Breast epithelium (tissue), 4 donors: ENCODE measurements at regions not wholly inside any gene's neighbourhood (a gene's known extent, or its start where the extent isn't known, plus 50 kb on each side); places are given as distances from the start of the nearest gene placed in this dataset.
"Not testable (repeated sequence)": the region's sequence is repeated elsewhere in the genome, so short reads cannot be mapped to it uniquely, and the experiment has no call there.

Source experiments
- DNase-seq, 2 donors: peaks; one replicate each; pipeline ENCODE4 v3.0.0-alpha.2; 2019; ENCODE audit warnings: low spot score in 2 of 2
- H3K27ac ChIP-seq, 2 donors: fragments of 200-600 bp; sonication (generic) in 1 of 2; one replicate each; pipeline ENCODE4 v1.5.1; 2016 to 2019; ENCODE audit warnings: mild to moderate bottlenecking in 1 of 2
- H3K27me3 ChIP-seq, 2 donors: fragments of 200-600 bp; sonication (generic) in 1 of 2; one replicate each; pipeline versions ENCODE4 v1.5.1 to v1.6.0; 2017 to 2019; ENCODE audit warnings: control low read depth in 1 of 2, mild to moderate bottlenecking in 1 of 2
- H3K36me3 ChIP-seq: fragments of 200-600 bp; one replicate; pipeline ENCODE4 v1.5.1; 2019
- H3K4me1 ChIP-seq, 2 donors: fragments of 200-600 bp; sonication (generic); one replicate each; pipeline ENCODE4 v1.5.1; 2016 to 2019; ENCODE audit warnings: control low read depth in 1 of 2
- H3K4me3 ChIP-seq, 3 donors: fragments of 200-600 bp; sonication (generic); 1 replicate in 2 of 3; 2 replicates in 1 of 3; pipeline ENCODE4 v1.5.1; 2016 to 2019; ENCODE audit warnings: mild to moderate bottlenecking in 3 of 3, moderate library complexity in 2 of 3
- H3K9me3 ChIP-seq, 2 donors: fragments of 200-600 bp; sonication (generic) in 1 of 2; one replicate each; pipeline ENCODE4 v1.5.1; 2016 to 2019; ENCODE audit warnings: control low read depth in 1 of 2
- CTCF ChIP-seq, 3 donors: fragments of 450-650 bp; IDR thresholded peaks; one replicate each; pipeline ENCODE4 v1.5.1; 2016 to 2017; ENCODE audit warnings: antibody characterized with exemption in 3 of 3, mild to moderate bottlenecking in 3 of 3, moderate library complexity in 3 of 3
- POLR2A ChIP-seq: fragments of 450-650 bp; IDR thresholded peaks from one replicate; pipeline ENCODE4 v1.6.1; 2016; ENCODE audit warnings: antibody characterized with exemption, mild to moderate bottlenecking, moderate library complexity
- POLR2AphosphoS5 ChIP-seq, 3 donors: sonication (generic); formaldehyde crosslinking; IDR thresholded peaks; one replicate each; pipeline ENCODE4 v1.6.1; 2017; ENCODE audit warnings: antibody characterized with exemption in 3 of 3
- intact Hi-C: fragments of 100-400 bp; cut with DNase I; formaldehyde crosslinking; loops from one replicate; pipeline ENCODE4 v1.15.1; 2023; ENCODE audit warnings: low total_unique reads

GRCh38 chr1:34369701-34370455, 193.2 kb downstream of the C1orf94 start:
- no peak for TF ChIP-seq POLR2AphosphoS5 (IDR thresholded peaks at IDR 0.05)
- TF ChIP-seq CTCF (IDR thresholded peaks at IDR 0.05): no peak
- no peak for TF ChIP-seq POLR2A
- peaks cover 0 to 6% of the 10 kb centered on the region in 2 donors for H3K9me3 ChIP-seq
- H3K27me3 ChIP-seq: peaks cover 0 to 5% of the 10 kb centered on the region in 2 donors
- no peaks in the 10 kb centered on the region for H3K36me3 ChIP-seq
- no peak for DNase-seq
- H3K4me1 ChIP-seq: no peaks in the 10 kb centered on the region
- no peak overlapping the region for H3K27ac ChIP-seq
- intact Hi-C loops: no loop called here
- no peak overlapping the region for H3K4me3 ChIP-seq

GRCh38 chr1:34370748-34371147, 194.0 kb downstream of the C1orf94 start:
- Histone ChIP-seq H3K36me3 (no peaks in the 10 kb centered on the region), H3K9me3 (no peaks in the 10 kb centered on the region), H3K4me3 (no peak overlapping the region), H3K27me3 (peaks cover 0 to 5% of the 10 kb centered on the region in 2 donors), H3K4me1 (no peaks in the 10 kb centered on the region), H3K27ac (no peak overlapping the region)
- intact Hi-C loops: no loop called here
- no peak for DNase-seq
- no peak for TF ChIP-seq POLR2AphosphoS5 (IDR thresholded peaks at IDR 0.05)

GRCh38 chr1:34371179-34371578, 194.5 kb downstream of the C1orf94 start:
- intact Hi-C loops, DNase-seq, H3K4me1 ChIP-seq: not testable (repeated sequence)

GRCh38 chr1:34371829-34372532, 195.3 kb downstream of the C1orf94 start:
- H3K27me3 ChIP-seq: peaks cover 0 to 2% of the 10 kb centered on the region in 2 donors
- TF ChIP-seq POLR2A (no peak), CTCF (IDR thresholded peaks at IDR 0.05) (no peak), POLR2AphosphoS5 (IDR thresholded peaks at IDR 0.05) (no peak)
- H3K27ac ChIP-seq: no peak overlapping the region
- DNase-seq: no peak
- H3K4me1 ChIP-seq: no peaks in the 10 kb centered on the region
- no peaks in the 10 kb centered on the region for H3K36me3 ChIP-seq
- H3K9me3 ChIP-seq: no peaks in the 10 kb centered on the region
- H3K4me3 ChIP-seq: no peak overlapping the region
- intact Hi-C loops: no loop called here

More at GRCh38 chr1:34371179-34371578, 194.5 kb downstream of the C1orf94 start:
- not testable (repeated sequence) for H3K36me3 ChIP-seq, H3K27ac ChIP-seq, H3K27me3 ChIP-seq, H3K4me3 ChIP-seq, H3K9me3 ChIP-seq

GRCh38 chr1:34372891-34373290, 196.2 kb downstream of the C1orf94 start:
- DNase-seq: no peak
- intact Hi-C loops: no loop called here
- Histone ChIP-seq H3K4me3 (no peak overlapping the region), H3K4me1 (no peaks in the 10 kb centered on the region), H3K36me3 (no peaks in the 10 kb centered on the region), H3K27me3 (peaks cover 0 to 9% of the 10 kb centered on the region in 2 donors), H3K9me3 (no peaks in the 10 kb centered on the region), H3K27ac (no peak overlapping the region)
- TF ChIP-seq CTCF (IDR thresholded peaks at IDR 0.05) (no peak), POLR2A (no peak), POLR2AphosphoS5 (IDR thresholded peaks at IDR 0.05) (no peak)

GRCh38 chr1:34373912-34374311, 197.2 kb downstream of the C1orf94 start:
- no peaks in the 10 kb centered on the region for H3K36me3 ChIP-seq
- intact Hi-C loops: no loop called here
- no peak overlapping the region for H3K27ac ChIP-seq
- H3K27me3 ChIP-seq: peaks cover 0 to 16% of the 10 kb centered on the region in 2 donors
- TF ChIP-seq POLR2AphosphoS5 (IDR thresholded peaks at IDR 0.05) (no peak), POLR2A (no peak), CTCF (IDR thresholded peaks at IDR 0.05) (no peak)
- no peaks in the 10 kb centered on the region for H3K9me3 ChIP-seq
- DNase-seq: no peak
- no peaks in the 10 kb centered on the region for H3K4me1 ChIP-seq
- H3K4me3 ChIP-seq: no peak overlapping the region
